ENCODE measurements at regions not wholly inside any gene's neighbourhood (a gene's known extent, or its start where the extent isn't known, plus 50 kb on each side); places are given as distances from the start of the nearest gene placed in this dataset.

GRCh38 chrX:109952050-109952449 is 50.9 kb upstream of the TMEM164 start:
- no peaks in the 10 kb centered on the region for H3K36me3 ChIP-seq (replicated peaks; ENCODE audit: insufficient read depth, low read depth)
- no peaks in the 10 kb centered on the region for H3K79me2 ChIP-seq
- H3K27me3 ChIP-seq = no peaks in the 10 kb centered on the region
- H2AFZ ChIP-seq = no peak overlapping the region
- no peak for TF ChIP-seq CTCF (IDR thresholded peaks at IDR 0.05; ENCODE audit: poor library complexity)
- no peak for TF ChIP-seq EZH2 (IDR thresholded peaks at IDR 0.05; ENCODE audit: borderline replicate concordance)
- no peak for TF ChIP-seq EZH2phosphoT487 (IDR thresholded peaks at IDR 0.05; ENCODE audit: low read depth, severe bottlenecking, unreplicated experiment)
- 43% methylated on average over 2 of the region's 2 CpGs for WGBS (ENCODE audit: low lambda C conversion rate, missing lambda C conversion rate)
- H3K4me1 ChIP-seq (ENCODE audit: insufficient read depth) = no peaks in the 10 kb centered on the region
- no peak overlapping the region for H3K4me2 ChIP-seq
- no peak overlapping the region for H3K27ac ChIP-seq
- DNase-seq (ENCODE audit: low spot score) = no peak
- H4K20me1 ChIP-seq (ENCODE audit: insufficient read depth, poor library complexity, severe bottlenecking) = no peaks in the 10 kb centered on the region
- H3K4me3 ChIP-seq = no peak overlapping the region
- H3K9me2 ChIP-seq (replicated peaks; ENCODE audit: insufficient read depth) = no peaks in the 10 kb centered on the region
- no peaks in the 10 kb centered on the region for H3K9me3 ChIP-seq (ENCODE audit: low read depth)

GRCh38 chrX:109952985-109953905 is 49.7 kb upstream of the TMEM164 start:
- Histone ChIP-seq H3K4me3 (no peak overlapping the region), H3K27ac (no peak overlapping the region), H3K4me2 (no peak overlapping the region), H3K79me2 (no peaks in the 10 kb centered on the region), H3K27me3 (no peaks in the 10 kb centered on the region), H3K36me3 (replicated peaks; ENCODE audit: insufficient read depth, low read depth) (no peaks in the 10 kb centered on the region), H4K20me1 (ENCODE audit: insufficient read depth, poor library complexity, severe bottlenecking) (no peaks in the 10 kb centered on the region), H3K4me1 (ENCODE audit: insufficient read depth) (no peaks in the 10 kb centered on the region), H2AFZ (no peak overlapping the region), H3K9me2 (replicated peaks; ENCODE audit: insufficient read depth) (no peaks in the 10 kb centered on the region), H3K9me3 (ENCODE audit: low read depth) (no peaks in the 10 kb centered on the region)
- DNase-seq (ENCODE audit: low spot score) = no peak
- TF ChIP-seq EZH2 (IDR thresholded peaks at IDR 0.05; ENCODE audit: borderline replicate concordance) (no peak), CTCF (IDR thresholded peaks at IDR 0.05; ENCODE audit: poor library complexity) (no peak), EZH2phosphoT487 (IDR thresholded peaks at IDR 0.05; ENCODE audit: low read depth, severe bottlenecking, unreplicated experiment) (no peak)
- 71% methylated on average over 4 of the region's 4 CpGs for WGBS (ENCODE audit: low lambda C conversion rate, missing lambda C conversion rate)
